NCI-H524 (cell line): ENCODE measurements at regions not wholly inside any gene's neighbourhood (a gene's known extent, or its start where the extent isn't known, plus 50 kb on each side); places are given as distances from the start of the nearest gene placed in this dataset.
A peak's percentile ranks its signal among the peaks of the same experiment; 100 is the strongest.
"Not testable (repeated sequence)": the region's sequence is repeated elsewhere in the genome, so short reads cannot be mapped to it uniquely, and the experiment has no call there.

Experiments used
- DNase-seq, 2 experiments: peaks; one replicate each; lab custom pipeline; 2025; lab: John Stamatoyannopoulos, UW

DNA sequence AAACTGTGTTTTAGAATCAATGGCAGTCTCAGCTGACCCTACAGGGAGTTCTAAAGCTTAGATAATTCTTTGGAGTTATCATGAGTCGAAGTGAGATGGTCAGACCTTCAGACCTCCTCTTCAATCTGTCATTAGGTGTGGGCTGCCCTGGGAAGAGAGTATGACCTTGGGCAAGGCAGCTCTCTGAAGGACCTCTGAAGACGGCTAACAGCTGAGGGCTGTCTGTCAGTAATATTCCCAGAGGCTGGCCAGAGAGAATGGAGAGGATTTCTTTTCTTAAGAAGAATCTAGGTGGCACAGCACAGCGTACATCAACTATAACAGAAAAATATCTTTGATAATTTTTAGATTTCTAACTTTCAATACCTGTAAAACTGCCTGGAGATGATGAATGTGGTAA is 379.4 kb downstream of the ZNF674 start:
- no peak for DNase-seq

DNA sequence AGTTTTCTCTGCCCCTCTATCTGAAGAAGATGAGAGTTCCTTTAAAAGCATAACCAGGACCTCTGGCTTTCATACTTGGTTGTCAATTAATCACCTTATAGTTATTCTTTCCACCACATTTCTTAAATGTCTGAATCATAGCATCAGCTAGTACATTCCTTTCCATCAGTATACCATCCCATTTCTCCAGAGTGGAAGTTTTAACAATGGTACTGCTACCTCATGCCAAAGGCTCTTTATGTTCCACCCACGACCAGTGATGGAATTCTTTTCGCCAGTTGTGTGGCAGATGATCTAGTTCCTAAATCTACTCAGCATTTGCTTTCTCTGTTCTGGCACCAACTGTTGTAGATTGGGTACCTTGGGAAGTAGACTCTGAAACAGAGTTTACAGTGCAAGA is 379.8 kb downstream of the ZNF674 start:
- no peak for DNase-seq

DNA sequence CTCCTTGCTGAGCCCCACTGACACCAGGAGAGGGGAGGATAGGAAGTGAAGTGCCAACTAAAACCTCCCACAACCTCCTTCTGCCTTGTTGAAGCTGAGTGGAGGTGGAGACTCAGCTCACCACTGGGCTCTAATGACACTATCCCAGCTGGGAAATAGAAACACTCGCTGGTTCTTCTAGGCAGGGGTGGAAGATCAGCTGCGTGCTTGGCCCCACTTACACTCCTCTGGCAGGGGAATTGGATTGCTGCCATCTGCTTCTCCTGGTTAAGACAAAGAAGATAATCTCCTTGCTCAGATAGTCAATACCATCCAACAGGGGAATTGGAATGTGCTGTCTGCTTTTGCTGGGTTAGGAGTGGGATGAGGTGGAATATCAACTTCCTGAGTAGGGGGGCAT is 392.5 kb downstream of the ZNF674 start:
- peak; percentile 87 to 93 for DNase-seq

DNA sequence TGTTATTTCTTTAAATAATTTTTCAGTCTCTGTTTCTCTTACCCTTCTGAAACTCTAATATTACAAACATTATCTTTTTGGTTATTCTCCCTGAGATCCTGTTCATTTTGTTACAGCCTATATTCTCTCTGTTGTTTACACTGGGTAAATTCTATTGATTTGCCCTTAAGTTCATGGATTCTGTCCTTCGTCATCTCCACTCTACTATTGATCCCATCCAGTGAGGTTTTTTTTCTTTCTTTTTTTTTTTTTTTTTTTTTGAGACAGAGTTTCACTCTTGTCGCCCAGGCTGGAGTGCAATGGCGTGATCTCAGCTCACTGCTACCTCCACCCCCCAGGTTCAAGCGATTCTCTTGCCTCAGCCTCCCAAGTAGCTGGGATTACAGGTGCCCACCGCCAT is 393.9 kb downstream of the ZNF674 start:
- DNase-seq, result not testable (repeated sequence)

DNA sequence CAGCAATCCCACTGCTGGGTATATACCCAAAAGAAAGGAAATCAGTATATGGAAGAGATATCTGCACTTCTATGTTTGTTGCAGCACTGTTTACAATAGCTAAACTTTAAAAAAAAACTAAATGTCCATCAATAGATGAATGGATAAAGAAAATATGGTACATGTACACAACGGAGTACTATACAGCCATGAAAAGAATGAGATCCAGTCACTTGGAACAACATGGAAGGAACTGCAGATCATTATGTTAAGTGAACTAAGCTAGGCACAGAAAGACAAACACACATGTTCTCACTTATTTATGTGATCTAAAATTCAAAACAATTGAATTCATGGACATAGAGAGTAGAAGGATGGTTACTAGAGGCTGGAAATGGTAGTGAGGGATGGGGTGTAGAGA is 400.7 kb downstream of the ZNF674 start:
- no peak for DNase-seq

DNA sequence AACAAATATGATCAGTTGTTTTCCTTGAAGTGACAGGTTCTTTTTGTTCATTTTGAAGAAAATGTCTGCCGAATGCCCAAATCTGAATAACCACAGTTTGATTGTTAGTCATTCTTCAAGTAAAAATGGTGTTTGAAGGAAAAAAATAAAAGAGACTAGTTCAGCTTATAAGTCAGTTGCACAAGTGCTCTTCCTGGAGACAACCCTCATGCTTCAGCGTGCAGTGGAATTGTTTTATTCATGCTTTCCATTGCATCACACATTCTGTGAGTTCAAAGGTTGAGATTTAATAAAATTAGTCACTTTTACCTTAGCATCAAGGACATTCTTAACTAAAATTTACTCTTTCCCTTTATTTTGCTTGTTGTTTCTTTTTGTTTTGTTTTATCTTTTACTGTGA is 404.9 kb downstream of the ZNF674 start:
- no peak for DNase-seq

DNA sequence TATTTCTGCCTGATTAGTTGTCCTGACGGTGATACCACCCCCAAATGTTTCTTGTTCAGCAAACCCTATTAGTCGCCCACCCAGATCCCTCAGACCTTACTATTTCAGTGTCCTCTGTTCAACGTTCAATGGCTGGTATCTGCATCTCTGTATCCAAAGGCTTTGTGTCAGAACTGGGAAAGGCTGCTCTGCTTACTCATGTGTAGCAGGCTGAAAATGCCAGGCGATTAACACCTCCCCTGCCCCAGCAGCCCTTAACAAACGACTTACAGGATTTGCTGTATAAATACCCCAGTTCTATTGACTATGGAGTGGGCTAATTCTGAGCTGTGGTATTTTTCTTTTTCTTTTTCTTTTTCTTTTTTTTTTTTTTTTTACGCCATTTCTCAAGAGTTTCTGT is 415.0 kb downstream of the ZNF674 start:
- no peak for DNase-seq

DNA sequence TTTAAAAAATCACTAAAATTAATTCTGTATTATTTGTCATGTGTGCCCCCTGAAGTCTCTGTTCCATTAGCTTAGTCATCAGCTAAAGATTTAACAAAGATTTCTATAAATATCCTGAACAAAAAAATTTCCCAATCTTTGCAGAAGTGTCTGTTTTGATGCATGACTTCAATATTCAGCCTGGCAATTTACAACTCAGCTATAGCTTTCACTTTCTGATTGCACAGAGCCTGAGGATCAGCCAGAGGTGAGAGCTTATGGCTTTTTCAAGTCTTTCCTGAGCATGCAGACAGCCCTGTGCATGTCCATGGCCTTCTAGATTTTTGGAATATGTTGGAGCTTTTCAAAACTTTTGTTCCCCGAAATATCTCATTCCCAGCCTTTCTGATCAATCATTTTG is 420.1 kb downstream of the ZNF674 start:
- DNase-seq, result no peak

DNA sequence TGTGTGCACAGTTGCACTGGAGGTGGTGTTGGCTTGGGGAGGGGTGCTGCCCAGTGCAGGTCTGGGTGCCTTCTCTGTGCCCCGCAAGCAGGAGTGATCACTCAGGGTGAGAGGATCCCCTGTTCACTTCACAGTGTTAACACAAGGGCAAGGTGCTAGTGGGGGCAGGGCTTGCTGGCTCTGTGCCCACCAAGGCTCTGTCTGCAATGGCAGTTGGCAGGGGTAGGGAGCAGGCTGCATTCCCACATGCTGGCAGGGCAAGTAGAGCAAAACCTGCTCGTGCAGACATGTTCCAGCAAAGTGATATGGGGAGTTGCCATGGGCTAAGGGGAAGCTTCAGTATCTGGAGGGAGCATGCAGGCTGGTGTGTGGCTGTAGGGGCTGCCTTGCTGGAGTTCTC is 428.0 kb downstream of the ZNF674 start:
- no peak for DNase-seq

DNA sequence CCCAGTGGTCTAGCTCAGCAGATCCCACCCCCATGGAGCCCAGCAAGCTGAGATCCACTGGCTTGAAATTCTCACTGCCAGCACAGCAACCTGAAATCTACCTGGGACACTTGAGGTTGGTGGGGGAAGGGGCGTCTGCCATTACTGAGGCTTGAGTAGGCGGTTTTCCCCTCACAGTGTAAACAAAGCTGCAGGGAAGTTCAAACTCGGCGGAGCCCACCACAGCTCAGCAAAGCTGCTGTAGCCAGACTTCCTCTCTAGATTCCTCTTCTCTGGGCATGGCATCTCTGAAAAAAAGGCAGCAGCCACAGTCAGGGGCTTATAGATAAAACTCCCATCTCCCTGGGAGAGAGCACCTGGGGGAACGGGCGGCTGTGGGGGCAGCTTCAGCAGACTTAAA is 457.9 kb downstream of the ZNF674 start:
- DNase-seq, result not testable (repeated sequence)

DNA sequence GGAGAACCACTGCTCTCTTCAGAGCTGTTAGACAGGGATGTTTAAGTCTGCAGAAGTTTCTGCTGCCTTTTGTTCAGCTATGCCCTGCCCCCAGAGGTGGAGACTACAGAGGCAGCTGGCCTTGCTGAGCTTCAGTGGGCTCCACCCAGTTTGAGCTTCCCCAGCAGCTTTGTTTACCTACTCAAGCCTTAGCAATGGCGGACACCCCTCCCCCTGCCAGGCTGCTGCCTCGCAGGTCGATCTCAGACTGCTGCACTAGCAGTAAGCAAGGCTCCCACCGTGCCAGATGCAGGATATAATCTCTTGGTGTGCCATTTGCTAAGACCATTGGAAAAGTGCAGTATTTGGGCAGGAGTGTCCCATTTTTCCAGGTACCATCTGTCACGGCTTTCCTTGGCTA is 465.1 kb downstream of the ZNF674 start:
- DNase-seq, result peak in 1 of 2 experiments; percentile 31

DNA sequence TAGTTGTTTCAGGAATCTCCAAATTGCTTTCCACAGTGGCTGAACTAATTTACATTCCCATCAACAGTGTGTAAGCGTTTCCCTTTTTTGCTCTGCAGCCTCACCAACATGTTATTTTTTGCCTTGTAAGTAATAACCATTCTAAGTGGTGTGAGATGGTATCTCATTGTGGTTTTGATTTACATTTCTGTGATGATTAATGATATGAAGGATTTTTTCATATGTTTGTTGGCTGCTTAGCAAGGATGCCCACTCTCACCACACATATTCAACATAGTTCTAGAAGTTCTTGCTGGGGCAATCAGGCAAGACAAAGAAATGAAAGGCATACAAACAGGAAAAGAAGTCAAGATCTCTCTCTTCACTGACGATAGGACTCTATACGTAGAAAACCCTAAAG is 472.4 kb downstream of the ZNF674 start:
- DNase-seq, result no peak

DNA sequence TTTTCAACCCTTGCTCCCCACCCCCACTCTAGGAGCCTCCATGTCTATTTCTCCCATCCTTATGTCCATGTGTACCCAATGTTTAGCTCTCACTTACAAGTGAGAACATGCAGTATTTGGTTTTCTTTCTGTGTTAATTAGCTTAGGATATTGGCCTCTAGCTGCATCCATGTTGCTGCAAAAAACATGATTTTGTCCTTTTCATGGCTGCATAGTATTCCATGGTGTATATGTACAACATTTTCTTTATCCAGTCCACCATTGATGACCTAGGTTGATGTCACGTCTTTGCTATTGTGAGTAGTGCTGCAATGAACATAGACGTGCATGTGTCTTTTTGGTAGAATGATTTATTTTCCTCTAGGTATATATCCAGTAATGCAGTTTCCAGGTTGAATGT is 472.8 kb downstream of the ZNF674 start:
- no peak for DNase-seq

DNA sequence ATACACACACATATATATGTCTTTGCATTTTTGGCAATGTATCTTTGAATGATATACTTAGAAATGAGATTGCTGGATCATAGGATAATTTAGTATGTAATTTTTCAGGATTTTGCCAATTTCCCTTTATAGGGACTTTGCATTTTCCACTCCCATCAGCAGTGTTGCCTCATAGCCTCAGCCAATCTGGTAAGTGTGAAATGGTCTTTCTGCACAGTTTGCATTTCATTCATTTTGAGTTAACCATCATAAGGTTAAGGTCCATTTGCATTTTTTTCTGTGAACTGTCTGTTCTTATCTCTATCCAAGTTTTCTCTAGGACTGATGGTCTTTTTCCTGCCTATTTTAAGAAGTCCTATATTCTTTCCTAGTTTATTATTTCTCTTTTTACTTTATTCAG is 474.8 kb downstream of the ZNF674 start:
- no peak for DNase-seq

DNA sequence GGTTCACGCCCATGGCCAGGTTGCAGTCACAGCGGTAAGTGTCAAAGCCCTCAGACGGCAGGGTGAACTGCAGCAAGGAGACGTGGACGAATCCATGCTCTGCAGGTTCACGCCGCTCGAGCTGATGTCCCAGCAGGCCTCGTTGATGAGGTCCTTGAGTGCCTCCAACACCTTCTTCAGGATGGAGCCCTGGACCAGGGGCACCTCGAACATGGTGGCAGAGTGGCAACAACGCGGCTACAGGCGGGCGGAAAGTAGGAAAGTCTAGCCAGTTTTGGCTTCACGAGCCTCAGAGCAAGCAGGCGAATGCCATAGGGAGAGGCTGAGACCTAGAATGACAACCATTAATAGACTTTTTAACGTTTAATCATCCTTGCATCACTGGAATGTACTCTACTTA is 485.9 kb downstream of the ZNF674 start:
- DNase-seq, result no peak

DNA sequence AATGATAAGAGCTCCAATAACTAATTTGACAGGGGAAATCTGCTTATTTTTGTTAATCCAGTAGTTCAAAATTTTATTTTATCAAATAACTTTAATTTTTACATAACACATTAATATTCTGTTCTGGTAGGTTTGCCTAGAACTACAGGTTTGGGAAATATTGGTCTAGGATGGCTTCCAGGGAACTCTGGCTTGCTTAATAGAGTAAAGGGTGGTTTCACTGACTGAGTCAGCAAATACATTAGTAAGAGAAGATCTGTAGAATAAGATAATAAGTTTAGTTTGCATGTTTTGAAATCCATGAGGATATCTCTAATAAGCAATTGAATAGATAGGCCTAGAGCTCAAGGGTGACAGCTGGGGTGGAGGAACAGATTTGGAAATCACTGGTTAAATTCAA is 500.7 kb downstream of the ZNF674 start:
- DNase-seq, result no peak

DNA sequence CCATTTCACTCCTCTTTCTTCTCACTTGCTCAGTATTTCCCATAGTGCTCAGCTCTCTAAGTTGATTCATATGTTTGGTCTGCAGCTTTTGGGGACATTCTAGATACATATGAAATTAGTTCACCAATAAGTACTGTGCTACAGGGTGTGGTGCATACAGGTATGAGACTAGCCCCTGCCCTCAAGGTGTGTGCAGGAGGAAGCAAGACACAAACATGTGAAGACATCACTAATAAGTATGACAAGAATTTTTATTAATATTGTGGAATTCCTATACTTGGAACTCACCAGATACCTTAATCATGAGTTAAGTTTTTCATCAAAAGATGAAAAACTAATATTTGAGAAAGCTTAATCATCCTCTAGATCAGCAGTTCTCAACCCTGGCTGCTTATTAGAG is 505.2 kb downstream of the ZNF674 start:
- no peak for DNase-seq

DNA sequence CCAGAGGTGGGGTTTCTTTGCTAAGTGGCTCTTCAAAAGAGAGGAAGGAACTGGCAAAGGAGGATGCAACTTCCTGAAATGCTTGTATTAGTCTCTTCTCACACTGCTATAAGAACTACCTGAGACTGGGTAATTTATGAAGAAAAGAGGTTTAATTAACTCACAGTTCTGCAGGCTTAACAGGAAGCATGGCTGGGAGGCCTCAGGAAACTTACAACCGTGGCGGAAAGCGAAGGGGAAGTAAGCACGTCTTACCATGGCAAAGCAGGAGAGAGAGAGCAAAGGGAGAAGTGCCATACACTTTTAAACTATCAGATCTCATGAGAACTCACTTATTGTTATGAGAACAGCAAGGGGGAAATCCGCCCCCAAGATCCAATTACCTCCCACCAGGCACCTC is 505.7 kb downstream of the ZNF674 start:
- DNase-seq, result no peak

DNA sequence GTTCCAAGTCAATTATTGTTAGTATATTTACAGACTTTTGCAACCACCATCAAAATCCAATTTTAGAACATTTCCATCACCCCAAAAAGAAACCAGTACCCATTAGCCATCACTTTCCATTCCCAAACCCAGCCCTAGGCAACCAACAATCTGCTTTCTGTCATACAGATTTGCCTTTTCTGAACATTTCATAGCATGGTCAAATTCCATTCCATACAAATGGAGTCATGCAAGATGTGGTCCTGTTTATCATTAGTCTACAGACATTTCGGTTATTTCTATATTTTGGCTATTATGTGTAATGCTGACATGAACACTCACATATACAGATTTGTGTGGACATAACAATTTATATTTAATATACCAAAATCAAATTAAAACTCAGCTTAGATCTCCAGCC is 508.7 kb downstream of the ZNF674 start:
- no peak for DNase-seq

DNA sequence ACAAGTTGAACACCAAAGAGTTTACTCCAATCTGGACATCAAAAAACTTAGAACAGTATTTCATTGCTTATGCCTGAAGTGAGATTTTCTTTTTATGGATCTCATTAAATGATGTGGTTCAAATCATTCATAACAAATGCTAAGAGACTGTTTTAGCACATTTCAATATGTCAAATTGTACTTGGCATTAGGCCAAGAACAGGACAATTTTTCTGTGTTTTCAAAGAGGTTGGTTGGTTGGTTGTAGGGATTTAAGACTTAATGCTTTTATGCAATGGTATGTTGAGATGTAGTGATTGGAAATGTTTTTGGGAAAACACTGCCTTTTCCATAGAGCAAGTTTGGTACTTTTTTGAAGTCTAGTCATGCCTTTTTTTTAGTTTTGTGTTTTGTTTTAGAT is 510.4 kb downstream of the ZNF674 start:
- no peak for DNase-seq

DNA sequence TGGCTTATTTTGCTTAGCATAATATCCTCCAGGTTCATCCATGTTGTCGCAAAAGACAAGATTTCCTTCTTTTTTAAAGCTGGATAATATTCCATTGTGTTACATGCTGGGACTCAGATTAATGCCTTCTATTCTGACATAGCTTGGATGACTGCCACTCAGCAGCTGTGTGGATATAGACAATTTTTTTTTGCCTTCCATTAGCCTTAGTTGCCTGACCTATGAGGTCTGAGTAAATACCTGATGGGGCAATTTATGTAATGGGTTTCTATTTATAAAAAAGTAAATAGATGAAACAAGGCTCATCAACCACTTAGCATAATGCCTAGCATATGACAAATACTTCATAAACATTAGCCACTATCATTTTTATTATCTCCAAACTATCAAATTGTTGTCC is 515.4 kb downstream of the ZNF674 start:
- no peak for DNase-seq

DNA sequence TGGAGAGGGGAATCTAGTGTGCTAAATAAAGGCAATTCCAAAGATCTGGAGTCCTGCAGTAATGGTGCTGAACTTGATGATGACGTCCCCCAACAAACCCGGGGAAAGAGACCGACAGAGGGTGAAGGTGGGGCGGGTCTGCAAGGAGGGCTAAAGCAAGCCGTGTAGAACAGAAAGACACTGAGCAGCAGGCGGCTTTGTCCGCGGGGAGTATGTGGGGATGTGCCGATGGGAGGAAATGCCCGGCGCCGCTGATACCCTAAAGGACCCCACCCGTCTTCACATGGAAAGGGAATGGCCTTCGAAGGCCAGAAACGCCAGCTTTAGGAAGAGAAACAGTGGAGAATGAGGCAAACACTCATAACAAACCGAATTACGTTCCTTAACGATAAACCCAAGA is 528.9 kb downstream of the ZNF674 start:
- DNase-seq, result no peak

DNA sequence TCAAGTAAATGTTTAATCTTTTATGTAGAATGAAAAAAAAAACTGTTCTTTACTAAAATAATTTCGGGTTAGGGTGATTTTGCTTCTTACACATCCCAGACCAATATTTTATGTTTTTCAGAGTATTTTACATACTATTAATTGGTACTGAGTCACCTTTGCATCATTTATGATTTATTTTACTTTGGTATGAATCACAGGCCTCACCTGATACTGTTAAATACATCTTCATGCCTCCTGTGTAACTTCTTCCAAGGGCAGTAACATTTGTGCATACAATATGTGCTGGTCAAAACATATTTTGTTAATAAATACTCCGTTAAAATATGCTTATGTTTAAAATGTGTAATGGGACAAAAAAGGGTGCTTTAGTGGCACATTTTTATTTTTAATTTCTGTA is 529.6 kb downstream of the ZNF674 start:
- DNase-seq, result no peak

DNA sequence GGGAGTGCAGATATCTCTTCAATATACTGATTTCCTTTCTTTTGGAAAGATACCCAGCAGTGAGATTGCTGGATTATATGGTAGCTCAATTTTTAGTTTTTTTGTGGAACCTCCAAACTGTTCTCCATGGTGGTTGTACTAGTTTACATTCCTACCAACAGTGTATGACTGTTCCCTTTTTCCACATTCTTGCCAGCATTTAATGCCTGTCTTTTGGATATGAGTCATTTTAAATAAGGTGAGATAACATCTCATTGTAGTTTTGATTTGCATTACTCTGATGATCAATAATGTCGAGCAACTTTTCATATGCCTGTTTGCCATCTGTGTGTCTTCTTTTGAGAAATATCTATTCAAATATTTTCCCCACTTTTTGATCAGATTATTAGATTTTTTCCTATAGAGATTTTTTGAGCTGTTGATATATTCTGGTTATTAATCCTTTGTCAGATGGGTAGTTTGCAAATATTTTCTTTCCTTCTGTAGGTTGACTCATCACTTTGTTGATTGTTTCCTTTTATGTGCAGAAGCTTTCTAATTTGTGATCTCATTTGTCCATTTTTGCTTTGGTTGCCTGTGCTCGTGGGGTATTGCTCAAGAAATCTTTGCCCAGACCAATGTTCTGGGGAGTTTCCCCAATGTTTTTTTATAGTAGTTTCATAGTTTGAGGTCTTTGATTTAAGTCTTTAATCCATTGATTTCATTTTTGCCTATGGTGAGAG is 552.7 kb downstream of the ZNF674 start:
- DNase-seq, result no peak

DNA sequence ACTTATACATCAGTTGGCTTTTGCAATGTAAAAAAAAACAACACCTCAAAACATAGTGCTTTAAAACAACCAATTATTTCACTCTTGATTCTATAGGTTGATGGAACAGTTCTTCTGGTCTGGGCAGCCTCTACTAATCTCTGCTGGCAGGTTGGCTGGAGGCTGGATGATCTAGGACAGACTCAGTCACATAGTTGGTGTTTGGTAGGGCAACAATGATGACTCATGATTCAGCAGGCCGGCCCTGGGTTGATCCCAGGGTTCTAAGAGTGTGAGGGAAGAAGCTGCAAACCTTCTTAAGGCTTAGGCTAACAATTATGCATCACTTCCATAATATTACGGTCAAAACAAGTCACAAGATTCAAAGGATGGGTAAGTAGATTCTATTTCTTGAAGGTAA is 558.2 kb downstream of the ZNF674 start:
- no peak for DNase-seq
